ENCODE measurements at regions not wholly inside any gene's neighbourhood (a gene's known extent, or its start where the extent isn't known, plus 50 kb on each side); places are given as distances from the start of the nearest gene placed in this dataset.

DNA sequence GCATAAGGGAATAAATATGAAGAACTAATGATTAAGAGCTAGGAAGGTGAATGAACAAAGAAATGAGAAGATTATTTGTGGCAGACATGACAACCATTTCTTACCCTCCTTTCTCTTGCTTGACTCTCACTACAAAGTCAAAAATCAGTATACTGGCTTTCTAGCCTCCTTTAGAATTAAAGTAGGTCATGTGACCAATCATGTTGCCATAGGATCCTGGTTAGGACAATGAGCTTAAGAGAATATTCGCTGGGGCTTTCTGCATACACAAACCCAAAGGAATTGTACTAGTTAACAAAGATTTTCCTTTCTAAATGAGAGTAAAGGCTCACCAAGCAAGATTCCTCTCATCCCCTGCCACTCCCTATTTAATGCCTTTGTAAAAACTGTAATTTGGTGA is 76.0 kb upstream of the ID4 start:
- no peaks in the 10 kb centered on the region for H3K4me1 ChIP-seq (ENCODE audit: insufficient read depth, low read length)
- no peak for ATAC-seq (ENCODE audit: poor library complexity)
- TF ChIP-seq, protein P1, sequence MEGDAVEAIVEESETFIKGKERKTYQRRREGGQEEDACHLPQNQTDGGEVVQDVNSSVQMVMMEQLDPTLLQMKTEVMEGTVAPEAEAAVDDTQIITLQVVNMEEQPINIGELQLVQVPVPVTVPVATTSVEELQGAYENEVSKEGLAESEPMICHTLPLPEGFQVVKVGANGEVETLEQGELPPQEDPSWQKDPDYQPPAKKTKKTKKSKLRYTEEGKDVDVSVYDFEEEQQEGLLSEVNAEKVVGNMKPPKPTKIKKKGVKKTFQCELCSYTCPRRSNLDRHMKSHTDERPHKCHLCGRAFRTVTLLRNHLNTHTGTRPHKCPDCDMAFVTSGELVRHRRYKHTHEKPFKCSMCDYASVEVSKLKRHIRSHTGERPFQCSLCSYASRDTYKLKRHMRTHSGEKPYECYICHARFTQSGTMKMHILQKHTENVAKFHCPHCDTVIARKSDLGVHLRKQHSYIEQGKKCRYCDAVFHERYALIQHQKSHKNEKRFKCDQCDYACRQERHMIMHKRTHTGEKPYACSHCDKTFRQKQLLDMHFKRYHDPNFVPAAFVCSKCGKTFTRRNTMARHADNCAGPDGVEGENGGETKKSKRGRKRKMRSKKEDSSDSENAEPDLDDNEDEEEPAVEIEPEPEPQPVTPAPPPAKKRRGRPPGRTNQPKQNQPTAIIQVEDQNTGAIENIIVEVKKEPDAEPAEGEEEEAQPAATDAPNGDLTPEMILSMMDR (IDR thresholded peaks at IDR 0.05), result no peak
- Mint-ChIP-seq H3K27ac (no peak overlapping the region), H3K9me3 (no peaks in the 10 kb centered on the region), H3K4me1 (ENCODE audit: low read depth) (no peaks in the 10 kb centered on the region), H3K36me3 (ENCODE audit: low read depth) (no peaks in the 10 kb centered on the region), H3K4me3 (no peak overlapping the region), H3K27me3 (peaks cover 5% of the 10 kb centered on the region)
- no peak overlapping the region for H3K4me3 ChIP-seq (ENCODE audit: low read length)
- H3K27me3 ChIP-seq (ENCODE audit: control insufficient read depth in 1 of 2, insufficient read depth in 2 of 2, low read length in 2 of 2), result no peaks in the 10 kb centered on the region
- no peaks in the 10 kb centered on the region for H3K9me3 ChIP-seq (ENCODE audit: control insufficient read depth in 1 of 2, insufficient read depth in 1 of 2, low read length in 2 of 2)
- ChIA-PET POLR2A (no interaction called here), CTCF (no interaction called here)
- no peaks in the 10 kb centered on the region for H3K36me3 ChIP-seq (ENCODE audit: insufficient read depth, low read length)
- DNase-seq, result no peak
- no peak overlapping the region for H3K27ac ChIP-seq (ENCODE audit: low read depth in 1 of 2, low read length in 2 of 2)
- intact Hi-C loops (cut with DNase I, micrococcal nuclease), result no loop called here

DNA sequence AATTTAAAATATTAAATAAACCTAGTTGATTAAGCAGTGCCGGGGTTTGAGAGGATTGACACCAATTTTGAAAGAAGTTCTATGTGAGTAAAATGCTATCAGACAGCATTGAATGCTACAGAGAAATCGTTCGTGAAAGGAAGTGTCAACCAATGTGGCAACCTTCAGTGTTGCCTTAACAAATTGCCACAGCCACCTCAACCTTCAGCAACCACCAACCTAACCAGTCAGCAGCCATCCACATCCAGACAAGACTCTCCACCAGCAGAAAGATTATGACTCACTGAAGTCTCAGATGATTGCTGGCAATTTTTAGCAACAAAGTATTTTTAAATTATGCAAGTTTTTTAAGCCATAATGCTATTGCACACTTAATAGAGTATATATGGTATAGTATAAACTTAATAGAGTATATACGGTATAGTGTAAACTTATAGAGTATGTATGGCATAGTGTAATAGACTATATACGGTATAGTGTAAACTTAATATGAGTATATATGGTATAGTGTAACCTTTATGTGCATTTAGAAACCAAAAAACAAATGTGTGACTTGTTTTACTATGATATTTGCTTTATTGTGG is 65.3 kb upstream of the ID4 start:
- Mint-ChIP-seq H3K4me3 (no peak overlapping the region), H3K27ac (no peak overlapping the region), H3K4me1 (ENCODE audit: low read depth) (no peaks in the 10 kb centered on the region), H3K9me3 (peaks cover 2% of the 10 kb centered on the region), H3K36me3 (ENCODE audit: low read depth) (no peaks in the 10 kb centered on the region), H3K27me3 (no peaks in the 10 kb centered on the region)
- ChIA-PET CTCF (no interaction called here), POLR2A (no interaction called here)
- no peak for DNase-seq
- Histone ChIP-seq H3K9me3 (ENCODE audit: control insufficient read depth in 1 of 2, insufficient read depth in 1 of 2, low read length in 2 of 2) (peaks cover 0 to 4% of the 10 kb centered on the region in 2 experiments), H3K27ac (ENCODE audit: low read depth in 1 of 2, low read length in 2 of 2) (no peak overlapping the region), H3K4me1 (ENCODE audit: insufficient read depth, low read length) (no peaks in the 10 kb centered on the region), H3K36me3 (ENCODE audit: insufficient read depth, low read length) (no peaks in the 10 kb centered on the region), H3K4me3 (ENCODE audit: low read length) (no peak overlapping the region), H3K27me3 (ENCODE audit: control insufficient read depth in 1 of 2, insufficient read depth in 2 of 2, low read length in 2 of 2) (no peaks in the 10 kb centered on the region)
- TF ChIP-seq, protein P1 (IDR thresholded peaks at IDR 0.05), result no peak
- no peak for ATAC-seq (ENCODE audit: poor library complexity)
- intact Hi-C loops (cut with DNase I, micrococcal nuclease), result no loop called here

DNA sequence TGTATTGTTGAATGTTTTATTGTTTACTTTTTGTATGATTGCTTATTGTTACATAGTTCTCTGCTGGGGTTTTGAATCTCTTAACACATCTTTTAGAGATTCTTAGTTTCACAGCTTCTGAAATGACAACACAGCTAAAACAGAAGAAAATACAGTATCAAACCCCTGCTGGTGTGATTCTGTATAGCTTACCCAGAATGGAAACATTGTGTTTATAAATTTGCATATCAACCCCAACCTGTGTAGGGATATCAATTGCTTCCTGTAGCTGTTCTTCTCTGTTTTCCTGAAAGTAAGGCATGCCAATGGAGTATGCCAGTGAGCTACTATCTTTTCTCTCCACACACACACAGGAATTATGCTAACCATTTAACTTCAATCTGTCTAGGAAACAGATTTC is 64.3 kb upstream of the ID4 start:
- H3K36me3 ChIP-seq (ENCODE audit: insufficient read depth, low read length), result no peaks in the 10 kb centered on the region
- intact Hi-C loops (cut with DNase I, micrococcal nuclease), result no loop called here
- H3K9me3 Mint-ChIP-seq, result peaks cover 2% of the 10 kb centered on the region
- peaks cover 0 to 4% of the 10 kb centered on the region in 2 experiments for H3K9me3 ChIP-seq (ENCODE audit: control insufficient read depth in 1 of 2, insufficient read depth in 1 of 2, low read length in 2 of 2)
- CTCF ChIA-PET, result no interaction called here
- H3K4me1 Mint-ChIP-seq (ENCODE audit: low read depth), result no peaks in the 10 kb centered on the region
- no peak for DNase-seq
- no peak overlapping the region for H3K4me3 Mint-ChIP-seq
- H3K27me3 ChIP-seq (ENCODE audit: control insufficient read depth in 1 of 2, insufficient read depth in 2 of 2, low read length in 2 of 2), result no peaks in the 10 kb centered on the region
- TF ChIP-seq, protein P1 (IDR thresholded peaks at IDR 0.05), result no peak
- no peak overlapping the region for H3K27ac Mint-ChIP-seq
- H3K4me1 ChIP-seq (ENCODE audit: insufficient read depth, low read length), result no peaks in the 10 kb centered on the region
- no peak for ATAC-seq (ENCODE audit: poor library complexity)
- H3K27ac ChIP-seq (ENCODE audit: low read depth in 1 of 2, low read length in 2 of 2), result no peak overlapping the region
- no peak overlapping the region for H3K4me3 ChIP-seq (ENCODE audit: low read length)
- no peaks in the 10 kb centered on the region for H3K36me3 Mint-ChIP-seq (ENCODE audit: low read depth)
- H3K27me3 Mint-ChIP-seq, result no peaks in the 10 kb centered on the region
- POLR2A ChIA-PET, result no interaction called here

Measured in CD4-positive, alpha-beta T cell (primary cell).